SK-N-DZ (cell line): ENCODE measurements at regions not wholly inside any gene's neighbourhood (a gene's known extent, or its start where the extent isn't known, plus 50 kb on each side); places are given as distances from the start of the nearest gene placed in this dataset.
"Not testable (repeated sequence)": the region's sequence is repeated elsewhere in the genome, so short reads cannot be mapped to it uniquely, and the experiment has no call there.

Experiments used
- DNase-seq: peaks from one replicate; pipeline ENCODE4 v3.0.0-alpha.2; 2015; ENCODE audit warnings: low spot score

DNA sequence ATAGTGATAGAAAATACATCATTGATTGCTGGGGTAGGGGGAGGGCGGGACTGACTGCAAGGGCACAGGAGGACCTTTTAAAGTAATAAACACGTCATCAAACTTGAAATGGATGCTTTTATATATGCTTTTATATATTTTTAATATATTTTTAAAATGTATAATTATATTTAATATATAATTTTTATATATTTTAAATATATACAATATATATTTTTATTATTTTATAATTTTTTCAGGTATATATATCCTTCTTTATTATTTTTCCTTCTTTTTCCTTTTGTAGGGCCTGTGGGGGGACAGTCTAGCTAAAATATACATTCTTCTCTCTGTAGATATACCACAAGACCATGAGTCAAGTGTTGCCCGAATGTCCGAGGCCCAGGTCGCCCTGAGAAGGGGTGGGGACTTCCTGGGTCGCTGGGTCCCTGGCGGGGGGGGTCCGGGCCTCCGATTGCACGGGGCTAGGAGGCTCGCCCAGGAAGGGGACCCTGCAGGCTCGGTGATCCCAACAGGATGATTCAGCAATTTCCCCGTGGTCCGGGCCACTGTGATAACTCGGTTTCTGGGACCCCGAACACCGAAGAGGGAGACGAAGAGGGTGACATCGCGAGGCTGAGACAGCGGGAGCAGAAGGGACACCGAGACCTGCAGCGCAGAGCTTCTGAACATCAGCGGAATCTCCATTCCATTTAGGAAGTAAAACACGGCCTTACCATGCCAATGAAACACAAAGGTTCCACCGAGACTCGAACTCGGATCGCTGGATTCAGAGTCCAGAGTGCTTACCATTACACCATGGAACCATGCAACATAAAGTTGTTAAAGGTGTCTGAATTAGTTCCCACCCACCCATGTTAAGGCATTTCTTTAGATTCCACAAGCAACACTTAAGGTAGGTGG is 112.5 kb upstream of the NBPF11 start:
- DNase-seq, result no peak

DNA sequence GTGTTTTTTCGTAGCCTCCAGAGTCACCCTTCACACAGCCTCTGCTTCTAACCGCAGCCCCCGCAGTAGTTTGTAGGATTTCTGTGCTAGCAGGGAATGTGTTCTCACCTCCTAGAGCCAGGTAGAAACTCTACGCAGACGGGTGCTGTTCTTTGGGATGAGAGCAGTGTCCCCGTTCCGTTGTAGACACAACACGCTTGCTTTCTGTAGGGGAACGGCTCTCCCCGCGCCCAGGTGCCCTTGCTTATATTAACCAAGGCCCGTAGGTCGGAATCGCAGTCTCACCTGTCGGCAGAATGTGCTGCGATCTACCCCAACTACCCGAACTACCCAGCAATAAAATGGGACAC is 111.8 kb upstream of the NBPF11 start:
- DNase-seq, result no peak

DNA sequence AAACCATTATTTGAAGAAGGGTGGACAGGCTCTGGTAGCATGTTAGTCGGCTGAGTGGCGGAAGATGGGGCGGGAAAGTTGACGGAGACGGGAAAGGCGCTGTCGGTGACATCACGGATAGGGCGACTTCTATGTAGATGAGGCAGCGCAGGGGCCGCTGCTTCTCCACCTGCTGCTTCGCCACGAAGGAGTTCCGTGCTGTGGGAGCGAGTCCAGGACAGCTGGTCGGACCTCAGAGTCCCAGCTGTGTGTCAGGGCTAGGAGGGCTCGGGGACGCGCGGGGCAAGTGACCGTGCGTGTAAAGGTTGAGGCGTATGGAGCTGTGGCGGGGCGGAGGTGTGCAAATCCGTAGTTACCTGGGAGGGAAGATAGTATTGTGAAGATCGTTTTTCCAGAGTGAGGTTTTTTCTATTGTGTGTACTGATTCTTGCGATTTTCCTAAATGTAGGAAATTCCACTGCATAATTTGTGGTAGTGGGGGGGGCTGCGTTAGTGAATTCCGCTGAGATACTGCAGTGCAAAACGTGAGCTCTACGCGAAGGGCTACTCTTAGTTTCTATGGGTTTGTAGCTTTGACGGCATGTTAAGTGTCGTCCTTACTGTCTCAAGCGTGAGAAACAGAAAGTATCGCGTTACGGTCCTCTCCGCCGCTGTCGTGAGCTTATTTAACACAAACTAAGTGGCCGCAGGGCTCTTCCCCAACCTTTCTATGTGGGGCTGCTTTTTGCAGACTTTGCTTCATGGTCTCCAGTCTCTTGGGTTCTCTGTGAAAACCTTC is 111.2 kb upstream of the NBPF11 start:
- no peak for DNase-seq

DNA sequence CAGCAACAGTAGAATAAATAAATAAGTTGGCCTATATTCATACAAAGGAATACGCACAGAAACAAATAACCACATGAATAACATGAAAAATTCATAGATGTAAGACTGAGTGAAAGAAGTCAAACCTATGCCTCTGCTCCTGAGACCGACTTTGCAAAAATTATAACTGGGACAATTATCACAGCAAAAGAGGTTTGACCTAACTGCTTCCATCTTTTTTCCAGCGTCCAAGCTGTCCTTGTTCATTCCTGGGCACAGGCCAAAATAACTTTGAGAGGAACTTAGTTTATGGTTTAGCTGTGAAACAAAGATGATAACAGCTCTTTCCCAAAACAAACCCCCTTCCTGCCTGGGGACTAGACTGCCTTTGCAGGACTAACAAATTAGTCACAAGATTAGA is 109.6 kb upstream of the NBPF11 start:
- DNase-seq, result not testable (repeated sequence)

DNA sequence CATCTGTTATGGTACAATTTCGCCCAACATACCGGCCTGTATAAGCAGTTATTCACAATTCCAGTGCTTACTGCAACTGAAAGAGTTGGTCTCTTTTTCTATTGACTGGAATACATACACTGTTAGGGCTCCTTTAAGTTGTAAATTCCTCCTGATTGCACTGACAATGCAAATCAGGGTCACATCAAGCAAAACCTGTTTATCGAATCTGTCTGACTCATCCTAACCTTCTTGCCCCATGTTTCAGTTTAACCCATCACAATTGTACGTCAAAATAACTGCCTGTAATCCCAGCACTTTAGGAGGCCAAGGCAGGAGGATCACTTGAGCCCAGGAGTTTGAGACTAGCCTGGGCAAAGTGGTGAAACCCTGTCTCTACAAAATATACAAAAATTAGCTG is 105.8 kb upstream of the NBPF11 start:
- not testable (repeated sequence) for DNase-seq

DNA sequence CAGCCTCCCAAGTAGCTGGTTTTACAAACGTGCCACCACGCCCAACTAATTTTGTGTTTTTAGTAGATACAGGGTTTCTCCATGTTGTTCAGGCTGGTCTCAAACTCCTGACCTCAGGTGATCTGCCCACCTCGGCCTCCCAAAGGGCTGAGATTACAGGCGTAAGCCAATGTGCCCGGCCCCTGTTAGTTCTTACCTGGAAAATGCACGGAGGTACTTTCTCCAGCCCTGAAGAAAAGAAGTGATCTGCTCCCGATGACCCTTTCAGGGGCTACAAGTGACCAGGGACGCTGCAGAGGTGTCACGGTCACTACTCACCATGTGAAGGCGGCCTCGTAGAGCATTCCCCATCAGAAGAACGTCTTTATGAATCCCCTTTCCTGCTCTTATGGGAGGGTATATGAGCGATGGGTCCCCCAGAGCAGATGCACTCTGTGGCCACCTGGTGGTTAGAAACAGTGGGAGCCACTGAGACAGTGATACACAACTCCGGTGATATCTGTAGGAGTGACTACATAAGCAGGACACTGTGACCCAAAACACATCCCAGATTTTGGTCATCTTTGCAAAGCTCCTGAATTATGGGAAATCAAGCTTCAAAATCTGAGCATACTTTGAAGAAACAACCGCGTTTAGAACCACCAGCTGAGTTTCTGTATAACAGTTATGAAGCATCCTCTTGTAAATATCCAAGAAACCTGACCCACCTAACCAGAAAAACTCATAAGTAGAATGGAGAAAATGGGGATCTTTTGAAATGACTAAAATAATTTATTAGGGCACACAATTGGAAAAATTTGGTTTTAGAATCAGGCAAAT is 102.7 kb upstream of the NBPF11 start:
- DNase-seq, result not testable (repeated sequence)

DNA sequence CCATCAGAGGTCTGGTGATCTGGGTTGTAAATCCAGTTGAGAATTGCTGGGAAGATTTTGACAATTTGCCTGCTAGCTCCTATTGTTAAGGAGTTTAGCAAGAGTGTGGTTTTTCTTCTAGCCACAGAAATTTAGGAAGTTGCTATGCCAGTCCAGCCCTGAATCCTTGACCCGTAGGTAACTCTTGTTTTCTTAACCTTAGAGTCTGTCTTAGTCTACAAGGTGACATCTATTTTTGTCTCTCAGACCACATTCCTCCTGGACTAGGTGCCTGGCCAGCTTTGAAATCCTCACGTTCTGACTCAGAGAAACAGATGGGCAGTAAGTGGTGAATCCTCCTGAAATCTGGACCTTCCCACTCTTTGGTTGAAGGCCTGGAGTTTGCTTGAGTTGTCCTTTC is 101.7 kb upstream of the NBPF11 start:
- not testable (repeated sequence) for DNase-seq

DNA sequence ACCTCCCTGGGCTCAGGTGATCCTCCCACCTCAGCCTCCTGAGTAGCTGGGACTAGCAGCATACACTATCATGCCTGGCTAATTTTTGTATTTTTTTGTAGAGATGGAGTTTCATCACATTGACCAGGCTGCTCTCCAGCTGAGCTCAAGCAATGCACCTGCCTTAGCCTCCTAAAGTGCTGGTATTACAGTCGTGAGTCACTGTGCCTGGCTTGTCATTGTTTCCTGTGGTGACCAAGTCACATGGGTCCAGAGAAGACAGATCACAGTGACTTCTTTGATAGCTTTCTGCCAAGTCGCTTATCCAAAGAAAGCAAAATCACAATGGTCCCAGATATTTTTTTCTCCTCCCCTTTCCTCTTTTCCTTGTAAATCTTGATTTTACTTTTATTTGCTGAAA is 96.7 kb upstream of the NBPF11 start:
- DNase-seq, result not testable (repeated sequence)

DNA sequence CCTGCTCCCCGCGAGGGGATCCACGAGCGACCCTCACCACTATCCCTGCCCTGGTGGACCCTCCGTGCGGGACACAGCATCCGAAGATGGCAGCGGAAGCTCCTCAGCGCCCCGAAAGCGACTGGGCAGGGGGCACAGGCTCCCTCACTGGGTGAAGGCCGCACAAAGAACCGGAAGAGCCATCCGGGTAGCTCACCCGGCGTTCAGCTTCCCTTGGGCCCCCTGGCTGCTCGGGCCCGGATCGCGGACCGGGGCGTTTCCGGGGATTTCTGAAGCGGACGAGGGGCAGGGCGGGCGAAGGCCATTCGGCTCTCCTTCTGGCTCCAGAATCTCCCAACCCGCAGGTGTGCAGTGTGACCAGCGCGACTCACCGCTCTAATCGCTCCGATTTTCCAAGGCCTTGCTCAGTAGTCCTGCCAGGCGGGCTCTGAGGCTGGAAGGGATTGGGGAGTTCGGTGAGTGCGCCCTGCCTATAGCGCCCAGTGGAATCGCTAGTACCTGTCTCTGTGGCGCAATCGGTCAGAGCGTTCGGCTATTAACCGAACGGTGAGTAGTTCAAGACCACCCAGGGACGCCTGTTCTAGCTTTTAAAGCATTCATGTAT is 94.3 kb upstream of the NBPF11 start:
- not testable (repeated sequence) for DNase-seq

DNA sequence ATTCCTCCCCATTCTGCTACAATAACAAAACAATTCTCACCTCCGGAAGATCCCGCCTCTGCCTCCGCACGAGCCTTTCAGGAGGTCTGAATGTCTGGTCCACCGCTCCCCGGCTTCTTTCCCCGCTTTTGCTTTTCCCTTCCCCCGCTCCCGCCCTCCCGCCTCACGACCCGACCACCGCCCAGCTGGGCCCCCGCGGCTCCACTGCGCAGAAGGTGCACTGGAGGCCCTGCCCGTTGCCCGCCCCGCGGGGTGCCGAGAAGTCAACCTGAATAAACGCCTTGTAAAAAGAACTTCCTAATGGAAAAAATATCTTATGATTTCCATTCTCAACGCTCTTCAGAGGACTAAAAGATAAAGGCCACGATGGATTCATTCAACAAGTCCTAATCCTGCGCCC is 93.8 kb upstream of the NBPF11 start:
- not testable (repeated sequence) for DNase-seq

DNA sequence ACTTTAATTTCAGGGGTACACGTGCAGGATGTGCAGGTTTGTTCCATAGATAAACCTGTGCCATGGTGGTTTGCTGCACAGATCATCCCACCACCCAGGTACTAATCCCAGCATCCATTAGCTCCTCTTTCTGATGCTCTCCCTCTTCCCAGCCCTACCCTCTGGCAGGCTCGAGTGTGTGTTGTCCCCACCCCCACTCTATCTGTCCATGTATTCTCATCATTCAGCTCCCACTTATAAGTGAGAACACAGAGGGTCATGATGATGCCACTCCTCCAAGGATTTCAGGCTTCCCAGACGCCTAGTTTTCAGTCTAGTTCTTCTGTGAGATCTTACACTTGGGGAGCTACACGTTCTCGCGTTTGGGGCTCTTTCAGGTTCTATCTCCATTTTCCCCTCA is 93.4 kb upstream of the NBPF11 start:
- not testable (repeated sequence) for DNase-seq

DNA sequence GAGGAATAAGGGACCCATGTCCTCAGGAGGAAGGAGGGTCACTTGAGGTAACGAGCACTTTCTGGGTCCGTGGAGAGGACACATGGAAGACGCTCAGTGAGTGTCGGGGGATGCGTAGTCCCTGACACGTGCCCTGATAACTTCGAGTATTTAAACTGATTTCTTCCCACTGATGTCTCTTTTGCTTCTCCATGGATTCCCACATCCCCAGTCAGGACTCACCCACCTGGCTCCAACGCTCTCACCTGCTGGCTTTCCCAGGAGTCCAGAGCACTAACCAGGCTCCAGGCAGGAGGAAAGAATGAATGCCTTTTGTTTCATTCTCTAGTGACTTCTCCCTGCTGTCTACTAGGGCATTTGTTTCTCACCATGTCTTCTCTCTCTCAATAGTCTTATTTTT is 81.2 kb upstream of the NBPF11 start:
- DNase-seq, result not testable (repeated sequence)

DNA sequence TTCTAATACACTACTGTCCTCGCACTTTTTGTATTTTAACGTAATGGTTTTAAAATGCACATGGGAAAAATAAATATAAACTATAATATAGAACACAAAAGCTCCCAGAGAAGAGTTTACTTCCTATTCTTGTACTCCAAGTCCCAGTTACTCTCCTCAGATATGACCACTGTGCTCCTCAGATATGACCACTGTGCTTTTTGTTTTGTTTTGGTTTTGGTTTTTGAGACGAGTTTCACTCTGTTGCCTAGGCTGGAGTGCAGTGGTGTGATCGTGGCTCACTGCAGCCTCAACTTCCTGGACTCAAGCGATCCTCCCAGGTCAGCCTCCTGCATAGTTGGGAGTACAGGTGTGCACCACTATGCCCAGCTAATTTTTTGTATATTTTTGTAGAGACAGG is 76.8 kb upstream of the NBPF11 start:
- not testable (repeated sequence) for DNase-seq

DNA sequence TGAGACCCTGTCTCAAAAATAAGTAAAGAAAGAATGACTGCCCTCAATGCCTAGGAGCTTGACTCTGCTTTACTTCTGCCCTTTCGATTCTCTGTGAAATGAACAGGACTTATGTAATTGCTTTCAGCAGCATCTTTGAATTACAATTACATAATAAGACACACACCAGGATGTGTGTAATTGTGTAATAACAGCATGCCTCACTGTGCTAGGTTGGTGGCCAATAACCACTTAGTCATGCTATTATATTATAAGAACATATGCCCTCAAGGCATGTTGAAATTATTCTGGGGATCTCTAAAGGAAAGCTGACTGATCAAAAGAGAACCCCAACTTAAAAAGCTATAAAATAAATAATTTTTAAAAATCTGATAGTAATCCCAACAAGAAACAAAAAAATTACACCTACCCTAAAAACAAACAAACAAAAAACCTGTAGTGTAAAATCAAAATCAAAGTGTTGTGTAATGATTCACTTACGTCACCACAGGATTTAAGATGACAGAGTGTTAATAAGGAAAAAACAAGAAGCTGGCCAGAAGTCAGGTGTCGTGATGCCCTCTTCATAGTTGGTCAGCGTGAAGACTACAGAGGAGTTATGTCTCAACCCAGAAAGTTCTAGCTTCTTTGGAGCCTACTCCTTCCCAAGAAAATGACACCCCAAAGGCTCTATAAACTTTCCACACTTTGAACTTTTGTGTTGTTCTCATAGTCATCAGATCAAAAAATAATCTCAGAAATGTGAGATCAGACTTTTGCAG is 70.5 kb upstream of the NBPF11 start:
- not testable (repeated sequence) for DNase-seq

DNA sequence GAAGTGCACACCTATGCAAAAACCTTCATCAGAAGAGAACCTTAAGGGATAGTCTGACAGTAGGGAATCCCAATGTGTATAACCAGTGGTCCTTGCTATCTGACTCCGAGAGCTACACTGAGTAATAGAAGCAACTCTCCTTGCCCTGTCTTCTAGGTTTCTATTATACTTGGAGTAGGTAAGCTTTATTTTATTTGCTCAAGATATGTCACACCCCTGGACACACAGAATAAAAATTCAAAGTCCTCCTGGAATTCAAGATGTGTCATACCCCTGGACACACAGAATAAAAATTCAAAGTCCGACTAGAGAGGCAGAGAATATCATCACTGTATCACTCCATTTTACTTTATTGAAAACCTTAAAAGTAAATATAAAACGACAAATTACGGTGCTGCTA is 69.5 kb upstream of the NBPF11 start:
- not testable (repeated sequence) for DNase-seq

DNA sequence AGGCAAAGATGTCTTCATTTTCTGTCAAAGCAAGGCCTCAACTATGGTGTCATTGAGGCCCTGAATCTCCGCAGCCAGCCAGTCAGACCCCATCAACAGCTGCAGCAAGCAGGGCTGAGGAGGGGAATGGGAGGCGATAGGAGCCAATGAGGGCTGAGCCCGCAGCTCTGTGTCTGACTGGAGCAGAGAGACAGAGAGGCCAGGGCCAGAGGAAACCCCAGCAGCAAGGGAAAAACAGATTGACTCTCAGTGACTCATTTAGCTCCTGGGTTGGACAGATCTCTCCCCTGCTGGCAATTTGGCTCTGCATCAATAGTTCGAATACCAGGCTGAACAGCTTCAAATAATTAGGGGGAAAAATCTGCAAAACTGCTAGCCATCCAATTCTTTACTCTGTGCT is 67.1 kb upstream of the NBPF11 start:
- not testable (repeated sequence) for DNase-seq

DNA sequence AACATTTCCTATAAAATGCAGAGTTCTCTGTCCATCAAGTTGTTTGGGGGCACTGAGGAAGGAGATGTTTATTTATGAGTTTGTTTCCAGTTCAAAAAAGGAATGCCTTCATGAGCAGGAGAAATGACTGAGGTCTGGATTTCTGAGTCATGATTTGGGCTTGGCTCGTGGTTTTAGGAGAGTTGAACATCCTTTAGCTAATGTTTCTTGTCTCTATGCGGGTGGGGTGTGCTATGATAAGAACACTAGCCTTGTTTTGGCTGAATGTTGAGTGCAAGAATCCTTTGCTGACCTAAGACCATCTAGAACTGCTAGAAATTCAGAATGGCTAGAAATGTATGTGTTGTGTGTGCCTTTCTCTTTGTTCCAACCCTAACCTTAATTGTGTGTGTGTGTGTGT is 59.1 kb upstream of the NBPF11 start:
- DNase-seq, result not testable (repeated sequence)

DNA sequence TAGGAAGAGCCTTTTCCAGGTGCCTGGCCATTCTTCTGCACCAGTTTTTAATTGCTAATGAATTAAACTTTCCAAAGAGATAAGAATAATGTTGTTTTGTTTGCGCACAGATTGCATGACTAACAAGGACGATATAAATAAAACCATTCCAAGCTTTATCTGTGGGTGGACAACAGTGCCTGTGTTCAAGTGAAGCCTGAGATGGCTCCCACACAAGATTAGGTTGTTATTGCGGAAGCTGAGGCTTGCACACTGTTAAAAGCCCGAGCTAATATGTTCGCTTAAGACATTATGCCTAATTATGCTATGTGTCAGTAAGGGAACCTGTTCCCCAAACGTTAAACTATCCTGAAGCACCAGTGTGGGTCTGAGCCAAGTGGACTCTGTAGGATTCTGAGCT is 58.5 kb upstream of the NBPF11 start:
- DNase-seq, result not testable (repeated sequence)

DNA sequence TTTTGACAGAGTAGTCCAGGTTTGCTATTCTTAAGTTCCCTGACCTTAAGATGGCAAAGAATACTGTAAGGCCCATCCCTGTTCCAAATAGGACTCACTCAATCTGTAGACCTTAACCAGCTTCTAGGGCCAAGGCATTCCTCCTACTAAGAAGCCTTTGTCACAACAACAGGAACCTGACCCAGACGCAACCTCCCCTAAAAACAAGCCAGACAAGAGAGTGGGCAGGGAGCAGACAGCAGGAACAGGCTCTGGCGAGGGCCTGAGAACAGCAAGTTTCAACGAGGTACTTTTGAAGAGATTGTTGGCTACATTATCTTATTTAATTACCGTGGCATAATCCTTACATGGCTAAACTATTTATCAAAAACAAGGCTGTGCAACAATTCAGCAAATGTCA is 58.1 kb upstream of the NBPF11 start:
- not testable (repeated sequence) for DNase-seq

DNA sequence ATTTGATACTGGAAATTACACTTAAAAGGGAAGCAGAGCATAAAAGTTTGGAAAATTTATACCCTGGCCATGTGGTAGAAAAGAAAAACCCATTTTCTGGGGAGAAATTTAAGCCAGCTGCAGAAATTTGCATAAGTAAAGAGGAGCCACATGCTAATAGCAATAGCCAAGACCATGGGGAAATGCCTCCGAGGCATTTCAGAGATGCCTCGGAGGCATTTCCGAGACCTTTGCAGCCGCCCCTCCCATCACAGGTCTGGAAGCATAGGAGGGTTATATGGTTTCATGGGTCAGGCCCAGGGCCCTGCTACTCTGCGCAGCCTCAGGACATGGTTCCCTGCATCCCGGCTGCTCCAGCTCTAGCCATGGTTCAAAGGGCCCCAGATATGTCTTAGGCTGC is 49.9 kb upstream of the NBPF11 start:
- DNase-seq, result not testable (repeated sequence)
